ENCODE measurements at regions not wholly inside any gene's neighbourhood (a gene's known extent, or its start where the extent isn't known, plus 50 kb on each side); places are given as distances from the start of the nearest gene placed in this dataset.

DNA sequence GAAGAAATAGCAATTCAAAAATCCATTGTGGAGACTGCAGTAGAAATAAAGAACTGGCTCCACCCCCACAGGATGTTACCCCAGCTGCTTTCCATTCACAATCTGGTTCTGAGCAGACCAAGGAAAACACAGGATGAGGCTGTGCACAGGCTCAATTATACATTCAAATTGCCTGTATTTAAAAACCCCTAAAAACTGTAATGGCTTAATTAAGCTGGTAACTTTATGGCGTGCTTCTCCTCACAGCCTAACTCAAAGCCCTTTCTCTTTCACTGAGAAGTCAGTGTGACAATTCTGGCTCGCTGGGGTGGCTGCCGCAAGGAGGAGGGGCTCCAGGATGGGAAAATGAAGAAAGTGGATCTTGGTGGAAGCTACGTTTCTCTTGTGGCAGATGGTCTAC lies 1191.1 kb downstream of the SORCS1 start:
- TF ChIP-seq EZH2 (optimal IDR thresholded peaks at IDR 0.05; ENCODE audit: low read depth, low read length) = no peak
- TF ChIP-seq, protein P1, sequence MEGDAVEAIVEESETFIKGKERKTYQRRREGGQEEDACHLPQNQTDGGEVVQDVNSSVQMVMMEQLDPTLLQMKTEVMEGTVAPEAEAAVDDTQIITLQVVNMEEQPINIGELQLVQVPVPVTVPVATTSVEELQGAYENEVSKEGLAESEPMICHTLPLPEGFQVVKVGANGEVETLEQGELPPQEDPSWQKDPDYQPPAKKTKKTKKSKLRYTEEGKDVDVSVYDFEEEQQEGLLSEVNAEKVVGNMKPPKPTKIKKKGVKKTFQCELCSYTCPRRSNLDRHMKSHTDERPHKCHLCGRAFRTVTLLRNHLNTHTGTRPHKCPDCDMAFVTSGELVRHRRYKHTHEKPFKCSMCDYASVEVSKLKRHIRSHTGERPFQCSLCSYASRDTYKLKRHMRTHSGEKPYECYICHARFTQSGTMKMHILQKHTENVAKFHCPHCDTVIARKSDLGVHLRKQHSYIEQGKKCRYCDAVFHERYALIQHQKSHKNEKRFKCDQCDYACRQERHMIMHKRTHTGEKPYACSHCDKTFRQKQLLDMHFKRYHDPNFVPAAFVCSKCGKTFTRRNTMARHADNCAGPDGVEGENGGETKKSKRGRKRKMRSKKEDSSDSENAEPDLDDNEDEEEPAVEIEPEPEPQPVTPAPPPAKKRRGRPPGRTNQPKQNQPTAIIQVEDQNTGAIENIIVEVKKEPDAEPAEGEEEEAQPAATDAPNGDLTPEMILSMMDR (IDR thresholded peaks at IDR 0.05; ENCODE audit: low read length) = no peak

All from MM.1S (cell line).